ENCODE measurements at regions not wholly inside any gene's neighbourhood (a gene's known extent, or its start where the extent isn't known, plus 50 kb on each side); places are given as distances from the start of the nearest gene placed in this dataset.

- TF ChIP-seq, protein P1, sequence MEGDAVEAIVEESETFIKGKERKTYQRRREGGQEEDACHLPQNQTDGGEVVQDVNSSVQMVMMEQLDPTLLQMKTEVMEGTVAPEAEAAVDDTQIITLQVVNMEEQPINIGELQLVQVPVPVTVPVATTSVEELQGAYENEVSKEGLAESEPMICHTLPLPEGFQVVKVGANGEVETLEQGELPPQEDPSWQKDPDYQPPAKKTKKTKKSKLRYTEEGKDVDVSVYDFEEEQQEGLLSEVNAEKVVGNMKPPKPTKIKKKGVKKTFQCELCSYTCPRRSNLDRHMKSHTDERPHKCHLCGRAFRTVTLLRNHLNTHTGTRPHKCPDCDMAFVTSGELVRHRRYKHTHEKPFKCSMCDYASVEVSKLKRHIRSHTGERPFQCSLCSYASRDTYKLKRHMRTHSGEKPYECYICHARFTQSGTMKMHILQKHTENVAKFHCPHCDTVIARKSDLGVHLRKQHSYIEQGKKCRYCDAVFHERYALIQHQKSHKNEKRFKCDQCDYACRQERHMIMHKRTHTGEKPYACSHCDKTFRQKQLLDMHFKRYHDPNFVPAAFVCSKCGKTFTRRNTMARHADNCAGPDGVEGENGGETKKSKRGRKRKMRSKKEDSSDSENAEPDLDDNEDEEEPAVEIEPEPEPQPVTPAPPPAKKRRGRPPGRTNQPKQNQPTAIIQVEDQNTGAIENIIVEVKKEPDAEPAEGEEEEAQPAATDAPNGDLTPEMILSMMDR (IDR thresholded peaks at IDR 0.05; ENCODE audit: insufficient read depth, low read length): no peak
- no peak for DNase-seq (ENCODE audit: low read depth)
- no peak overlapping the region for H3K4me3 ChIP-seq (ENCODE audit: low read depth, low read length)
Observed at GRCh38 chrX:102018208-102018607, 86.4 kb upstream of the ZMAT1 start.

- TF ChIP-seq, protein P1 (IDR thresholded peaks at IDR 0.05; ENCODE audit: insufficient read depth, low read length): no peak
- no peak overlapping the region for H3K4me3 ChIP-seq (ENCODE audit: low read depth, low read length)
- DNase-seq (ENCODE audit: low read depth): no peak
Observed at GRCh38 chrX:102008901-102009300, 77.1 kb upstream of the ZMAT1 start.

GRCh38 chrX:101999644-102000539 is 68.1 kb upstream of the ZMAT1 start:
- DNase-seq (ENCODE audit: low read depth): no peak
- TF ChIP-seq, protein P1 (IDR thresholded peaks at IDR 0.05; ENCODE audit: insufficient read depth, low read length): no peak
- H3K4me3 ChIP-seq (ENCODE audit: low read depth, low read length): no peak overlapping the region

- TF ChIP-seq, protein P1 (IDR thresholded peaks at IDR 0.05; ENCODE audit: insufficient read depth, low read length): no peak
- no peak for DNase-seq (ENCODE audit: low read depth)
- H3K4me3 ChIP-seq (ENCODE audit: low read depth, low read length): no peak overlapping the region
Observed at GRCh38 chrX:101993335-101993734, 61.5 kb upstream of the ZMAT1 start.

DNA sequence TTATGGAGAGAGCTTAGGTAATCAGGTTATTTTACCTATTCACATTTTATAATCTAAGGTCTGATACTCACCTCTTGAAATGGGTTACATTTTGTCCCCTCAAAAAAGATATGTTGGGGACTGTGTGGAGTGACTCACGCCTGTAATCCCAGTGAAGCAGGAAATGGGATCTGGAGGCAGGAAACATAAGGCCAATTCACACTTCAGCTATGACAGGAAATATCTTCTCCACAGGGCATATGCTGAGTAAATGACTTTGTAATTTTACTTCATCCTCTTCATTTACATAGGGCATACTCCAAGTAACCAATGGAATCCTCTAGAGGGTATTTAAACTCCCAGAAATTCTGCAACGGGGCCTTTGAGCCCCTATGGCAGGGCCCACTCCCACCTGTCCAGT is 54.8 kb upstream of the ZMAT1 start:
- TF ChIP-seq, protein P1 (IDR thresholded peaks at IDR 0.05; ENCODE audit: insufficient read depth, low read length): no peak
- DNase-seq (ENCODE audit: low read depth): no peak

More for the DNA sequence above, 54.8 kb upstream of the ZMAT1 start:
- no peak overlapping the region for H3K4me3 ChIP-seq (ENCODE audit: low read depth, low read length)
